GM19438 (cell line): ENCODE measurements at regions not wholly inside any gene's neighbourhood (a gene's known extent, or its start where the extent isn't known, plus 50 kb on each side); places are given as distances from the start of the nearest gene placed in this dataset.
"Not testable (repeated sequence)": the region's sequence is repeated elsewhere in the genome, so short reads cannot be mapped to it uniquely, and the experiment has no call there.

ENCODE experiments used
- ATAC-seq: cut with Tn5 transposase; IDR thresholded peaks from one replicate; pipeline ENCODE4 v1.9.1; 2021; ENCODE audit warnings: low read depth; ENCODE audit not compliant: unreplicated experiment

- ATAC-seq: no peak
Observed at GRCh38 chr7:113198226-113198625, 79.9 kb upstream of the SMIM30 start.

DNA sequence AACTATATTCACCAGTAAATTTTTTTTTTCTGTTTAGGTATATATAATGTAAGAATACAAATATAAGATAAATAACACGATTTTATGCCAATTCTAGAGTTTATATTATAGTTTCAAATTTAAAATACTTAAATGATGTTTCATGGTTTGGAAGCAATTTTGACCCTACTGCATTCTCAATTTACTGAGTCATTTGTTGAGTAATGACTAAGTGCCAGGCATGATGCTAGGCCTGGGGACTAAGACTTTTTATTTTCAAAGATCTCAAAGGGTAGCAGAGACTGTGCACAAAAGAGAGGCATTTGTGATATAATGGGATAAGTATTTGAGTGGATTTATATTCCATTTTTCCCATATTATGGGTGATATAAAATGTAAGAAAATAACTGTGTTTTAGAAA, 78.9 kb upstream of the SMIM30 start:
- ATAC-seq: no peak

GRCh38 chr7:113188396-113188795, 70.0 kb upstream of the SMIM30 start:
- no peak for ATAC-seq

GRCh38 chr7:113179313-113179712, 61.0 kb upstream of the SMIM30 start:
- no peak for ATAC-seq

DNA sequence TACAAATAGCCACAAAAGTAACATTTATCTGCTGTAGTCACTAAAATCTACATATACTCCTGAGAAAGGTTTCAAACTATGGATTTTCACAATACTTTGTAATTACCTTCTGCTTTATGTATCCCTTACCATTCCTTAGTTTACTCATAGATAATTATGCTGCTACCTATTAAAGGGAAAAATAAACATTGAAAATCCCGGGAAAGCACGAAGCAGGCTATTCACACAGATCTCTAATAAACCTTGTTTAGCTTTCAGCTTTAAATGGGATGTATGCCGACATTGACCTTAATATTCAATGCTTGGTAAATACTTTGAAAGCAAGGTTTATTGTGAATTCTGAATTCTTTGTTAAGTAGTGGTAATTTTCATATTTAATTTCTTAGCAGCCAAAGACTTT, 58.5 kb upstream of the SMIM30 start:
- no peak for ATAC-seq

DNA sequence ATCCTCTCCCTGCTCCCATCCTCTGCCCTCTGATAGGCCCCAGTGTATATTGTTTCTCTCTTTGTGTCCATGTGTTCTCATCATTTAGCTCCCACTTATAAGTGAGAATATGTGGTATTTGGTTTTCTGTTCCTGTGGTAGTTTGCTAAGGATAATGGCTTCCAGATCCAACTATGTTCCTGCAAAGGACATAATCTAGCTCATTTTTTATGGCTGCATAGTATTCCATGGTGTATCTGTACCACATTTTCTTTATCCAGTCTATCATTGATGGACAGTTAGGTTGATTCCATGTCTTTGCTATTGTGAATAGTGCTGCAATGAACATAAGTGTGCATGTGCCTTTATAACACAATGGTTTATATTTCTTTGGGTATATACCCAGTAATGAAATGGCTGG, 57.8 kb upstream of the SMIM30 start:
- not testable (repeated sequence) for ATAC-seq

GRCh38 chr7:113175525-113176104, 57.3 kb upstream of the SMIM30 start:
- no peak for ATAC-seq

GRCh38 chr7:113172726-113173125, 54.4 kb upstream of the SMIM30 start:
- no peak for ATAC-seq

- no peak for ATAC-seq
Observed at GRCh38 chr7:113170591-113170990, 52.2 kb upstream of the SMIM30 start.
